Neutrophil (primary cell): ENCODE measurements at regions not wholly inside any gene's neighbourhood (a gene's known extent, or its start where the extent isn't known, plus 50 kb on each side); places are given as distances from the start of the nearest gene placed in this dataset.

Experiments used
- H3K27ac ChIP-seq: fragments of 200-600 bp; sonication (generic); 2 replicates; pipeline ENCODE4 v1.5.1; 2016; ENCODE audit warnings: mild to moderate bottlenecking, moderate library complexity
- H3K27me3 ChIP-seq: fragments of 200-600 bp; sonication (generic); 2 replicates; pipeline ENCODE4 v1.6.0; 2016; ENCODE audit warnings: mild to moderate bottlenecking
- H3K36me3 ChIP-seq: fragments of 200-600 bp; sonication (generic); 2 replicates; pipeline ENCODE4 v1.5.1; 2017
- H3K4me1 ChIP-seq, 2 experiments: fragments of 200-600 bp in 1 of 2; sonication (generic) in 1 of 2; 1 replicate in 1 of 2; 2 replicates in 1 of 2; pipeline versions ENCODE4 v1.5.1 to v1.6.1; 2013 to 2016; ENCODE audit warnings: low read depth in 1 of 2, low read length in 1 of 2, mild to moderate bottlenecking in 1 of 2, moderate library complexity in 1 of 2; ENCODE audit not compliant: control insufficient read depth in 1 of 2, insufficient read depth in 1 of 2
- H3K4me3 ChIP-seq, 2 experiments: fragments of 200-600 bp in 1 of 2; sonication (generic) in 1 of 2; 1 replicate in 1 of 2; 2 replicates in 1 of 2; pipeline ENCODE4 v1.5.1; 2013 to 2016; ENCODE audit warnings: low read depth in 1 of 2, low read length in 1 of 2, mild to moderate bottlenecking in 1 of 2, moderate library complexity in 1 of 2
- H3K9me3 ChIP-seq: fragments of 200-600 bp; sonication (generic); 2 replicates; pipeline ENCODE4 v1.5.1; 2016
- CTCF ChIP-seq: fragments of 200-600 bp; sonication (generic); IDR thresholded peaks from 2 replicates; pipeline ENCODE4 v1.5.1; 2016; ENCODE audit warnings: antibody characterized with exemption

DNA sequence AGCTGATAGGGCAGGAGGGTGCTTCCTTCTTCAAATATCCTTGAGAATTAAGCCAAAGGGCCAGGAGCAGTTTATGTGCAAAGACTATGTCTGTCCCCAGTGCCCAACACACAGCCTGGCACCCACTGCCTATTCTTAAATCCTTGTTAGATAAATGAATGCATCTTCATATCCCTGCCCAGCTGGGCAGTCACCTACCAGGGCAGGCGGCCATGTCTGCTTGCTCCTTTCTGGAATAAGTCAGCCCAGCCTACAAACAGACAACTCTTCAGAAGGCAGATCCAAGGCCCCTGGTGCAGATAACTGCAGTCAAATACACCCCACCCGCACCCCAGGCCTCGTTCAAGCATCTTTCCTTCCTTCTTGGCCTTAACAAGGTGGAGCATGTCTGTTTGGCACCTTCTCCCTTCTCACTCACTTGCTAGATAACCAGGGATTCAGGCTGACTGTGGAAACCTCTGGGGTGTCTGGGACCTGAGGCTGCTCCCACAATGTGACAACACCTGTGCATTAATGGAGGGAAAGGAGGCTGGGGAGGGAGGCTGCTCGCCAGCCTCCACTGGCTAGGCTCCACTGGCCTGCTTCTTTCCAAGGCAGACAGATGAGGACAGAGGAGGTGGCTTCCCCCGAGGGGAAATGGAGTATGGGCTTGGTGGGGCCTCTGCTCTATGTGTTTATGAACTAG lies 59.9 kb upstream of the COL13A1 start:
- no peaks in the 10 kb centered on the region for H3K36me3 ChIP-seq

DNA sequence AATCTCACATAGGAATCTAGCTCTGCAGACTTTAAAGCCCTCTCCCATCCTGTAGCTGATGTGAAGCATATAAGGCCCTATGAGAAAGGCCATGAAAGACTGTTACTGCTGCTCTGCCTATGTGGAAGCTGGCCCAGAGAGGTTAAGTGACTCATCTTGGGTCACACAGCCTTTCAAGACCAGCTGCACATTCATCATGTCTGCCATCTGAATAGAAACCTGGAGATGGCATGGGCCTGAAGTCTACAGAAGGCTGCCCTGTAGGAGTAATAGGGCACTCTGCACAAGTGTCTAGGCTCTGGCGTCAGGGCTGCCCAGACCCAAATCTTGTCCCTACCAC lies 59.4 kb upstream of the COL13A1 start:
- Histone ChIP-seq H3K36me3 (no peaks in the 10 kb centered on the region), H3K4me1 (no peaks in the 10 kb centered on the region), H3K4me3 (no peak overlapping the region), H3K27me3 (peaks cover 17% of the 10 kb centered on the region), H3K27ac (no peak overlapping the region), H3K9me3 (no peaks in the 10 kb centered on the region)
- TF ChIP-seq CTCF: no peak

More for the DNA sequence above, 59.9 kb upstream of the COL13A1 start:
- TF ChIP-seq CTCF: no peak
- H3K27me3 ChIP-seq: peaks cover 17% of the 10 kb centered on the region
- H3K4me1 ChIP-seq: no peaks in the 10 kb centered on the region
- no peaks in the 10 kb centered on the region for H3K9me3 ChIP-seq
- H3K27ac ChIP-seq: no peak overlapping the region
- H3K4me3 ChIP-seq: no peak overlapping the region

GRCh38 chr10:69742928-69743602 lies 58.6 kb upstream of the COL13A1 start:
- Histone ChIP-seq H3K36me3 (no peaks in the 10 kb centered on the region), H3K27ac (no peak overlapping the region), H3K4me3 (no peak overlapping the region)

GRCh38 chr10:69744971-69745370 lies 56.7 kb upstream of the COL13A1 start:
- H3K4me3 ChIP-seq: no peak overlapping the region
- peaks cover 27% of the 10 kb centered on the region for H3K27me3 ChIP-seq
- no peak overlapping the region for H3K27ac ChIP-seq
- H3K9me3 ChIP-seq: no peaks in the 10 kb centered on the region
- H3K36me3 ChIP-seq: no peaks in the 10 kb centered on the region
- H3K4me1 ChIP-seq: no peaks in the 10 kb centered on the region
- TF ChIP-seq CTCF: no peak

More at GRCh38 chr10:69742928-69743602, 58.6 kb upstream of the COL13A1 start:
- no peak for TF ChIP-seq CTCF
- H3K9me3 ChIP-seq: no peaks in the 10 kb centered on the region
- no peaks in the 10 kb centered on the region for H3K4me1 ChIP-seq
- peaks cover 17% of the 10 kb centered on the region for H3K27me3 ChIP-seq

- no peak overlapping the region for H3K27ac ChIP-seq
- H3K4me3 ChIP-seq: no peak overlapping the region
- no peaks in the 10 kb centered on the region for H3K9me3 ChIP-seq
- TF ChIP-seq CTCF: no peak
- no peaks in the 10 kb centered on the region for H3K4me1 ChIP-seq
- H3K36me3 ChIP-seq: no peaks in the 10 kb centered on the region
- peaks cover 33% of the 10 kb centered on the region for H3K27me3 ChIP-seq
Measured at GRCh38 chr10:69745698-69746097, 56.0 kb upstream of the COL13A1 start.
